Neural progenitor cell (in vitro differentiated cells): ENCODE measurements at regions not wholly inside any gene's neighbourhood (a gene's known extent, or its start where the extent isn't known, plus 50 kb on each side); places are given as distances from the start of the nearest gene placed in this dataset.

Experiments
- EZH2 ChIP-seq: fragments of 200-600 bp; sonication (generic); IDR thresholded peaks from 2 replicates; pipeline ENCODE4 v1.6.1; 2017; ENCODE audit warnings: antibody characterized with exemption, mild to moderate bottlenecking, moderate library complexity
- EZH2phosphoT487 ChIP-seq: fragments of 200-600 bp; sonication (generic); IDR thresholded peaks from 2 replicates; pipeline ENCODE4 v1.6.1; 2017; ENCODE audit warnings: antibody characterized with exemption
- TF ChIP-seq, protein P1 (sequence below): fragments of 200-600 bp; sonication (generic); IDR thresholded peaks from 2 replicates; pipeline ENCODE4 v1.5.1; 2017; ENCODE audit warnings: antibody characterized with exemption, mild to moderate bottlenecking

DNA sequence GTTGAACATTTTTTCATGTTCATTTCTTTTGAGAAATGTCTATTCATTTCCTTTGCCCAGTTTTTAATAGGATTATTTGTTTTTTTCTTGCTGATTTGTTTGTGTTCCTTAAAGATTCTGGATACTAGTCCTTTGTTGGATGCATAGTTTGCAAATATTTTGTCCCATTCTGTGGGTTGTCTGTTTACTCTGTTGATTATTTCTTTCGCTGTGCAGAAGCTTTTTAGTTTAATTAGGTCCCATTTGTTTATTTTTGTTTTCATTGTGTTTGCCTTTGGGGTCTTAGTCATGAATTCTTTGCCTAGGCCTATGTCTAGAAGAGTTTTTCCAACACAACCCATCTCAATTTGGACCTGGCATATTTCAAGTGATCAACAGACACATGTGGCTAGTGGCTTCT, 116.1 kb upstream of the GALNT2 start:
- TF ChIP-seq, protein P1, sequence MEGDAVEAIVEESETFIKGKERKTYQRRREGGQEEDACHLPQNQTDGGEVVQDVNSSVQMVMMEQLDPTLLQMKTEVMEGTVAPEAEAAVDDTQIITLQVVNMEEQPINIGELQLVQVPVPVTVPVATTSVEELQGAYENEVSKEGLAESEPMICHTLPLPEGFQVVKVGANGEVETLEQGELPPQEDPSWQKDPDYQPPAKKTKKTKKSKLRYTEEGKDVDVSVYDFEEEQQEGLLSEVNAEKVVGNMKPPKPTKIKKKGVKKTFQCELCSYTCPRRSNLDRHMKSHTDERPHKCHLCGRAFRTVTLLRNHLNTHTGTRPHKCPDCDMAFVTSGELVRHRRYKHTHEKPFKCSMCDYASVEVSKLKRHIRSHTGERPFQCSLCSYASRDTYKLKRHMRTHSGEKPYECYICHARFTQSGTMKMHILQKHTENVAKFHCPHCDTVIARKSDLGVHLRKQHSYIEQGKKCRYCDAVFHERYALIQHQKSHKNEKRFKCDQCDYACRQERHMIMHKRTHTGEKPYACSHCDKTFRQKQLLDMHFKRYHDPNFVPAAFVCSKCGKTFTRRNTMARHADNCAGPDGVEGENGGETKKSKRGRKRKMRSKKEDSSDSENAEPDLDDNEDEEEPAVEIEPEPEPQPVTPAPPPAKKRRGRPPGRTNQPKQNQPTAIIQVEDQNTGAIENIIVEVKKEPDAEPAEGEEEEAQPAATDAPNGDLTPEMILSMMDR = no peak
- TF ChIP-seq EZH2 (no peak), EZH2phosphoT487 (no peak)
